Nephron (organoid): ENCODE measurements at regions not wholly inside any gene's neighbourhood (a gene's known extent, or its start where the extent isn't known, plus 50 kb on each side); places are given as distances from the start of the nearest gene placed in this dataset.
A peak's percentile ranks its signal among the peaks of the same experiment; 100 is the strongest.

Experiments used
- H3K27ac Mint-ChIP-seq, 3 experiments: 2 replicates each; pipeline ENCODE4 v1.8.0; 2020; ENCODE audit warnings: mixed read lengths in 3 of 3, mild to moderate bottlenecking in 2 of 3, moderate library complexity in 1 of 3
- H3K27me3 Mint-ChIP-seq: 2 replicates; pipeline ENCODE4 v1.8.0; 2021; ENCODE audit warnings: low read depth, mild to moderate bottlenecking, moderate library complexity, mixed read lengths
- H3K36me3 Mint-ChIP-seq: 2 replicates; pipeline ENCODE4 v1.8.0; 2020; ENCODE audit warnings: low read depth, mixed read lengths
- H3K4me1 Mint-ChIP-seq: 2 replicates; pipeline ENCODE4 v1.8.0; 2020; ENCODE audit warnings: mixed read lengths
- H3K4me3 Mint-ChIP-seq, 3 experiments: 2 replicates each; pipeline ENCODE4 v1.8.0; 2020; ENCODE audit warnings: mild to moderate bottlenecking in 3 of 3, mixed read lengths in 3 of 3, moderate library complexity in 2 of 3
- H3K9me3 Mint-ChIP-seq: 2 replicates; pipeline ENCODE4 v1.8.0; 2020; ENCODE audit warnings: mixed read lengths
- TF ChIP-seq, protein P1 (sequence below), 3 experiments: fragments of 200-600 bp; sonication (generic); IDR thresholded peaks; one replicate each; pipeline ENCODE4 v1.5.0; 2021; ENCODE audit warnings: antibody characterized with exemption in 3 of 3; ENCODE audit not compliant: unreplicated experiment in 3 of 3

DNA sequence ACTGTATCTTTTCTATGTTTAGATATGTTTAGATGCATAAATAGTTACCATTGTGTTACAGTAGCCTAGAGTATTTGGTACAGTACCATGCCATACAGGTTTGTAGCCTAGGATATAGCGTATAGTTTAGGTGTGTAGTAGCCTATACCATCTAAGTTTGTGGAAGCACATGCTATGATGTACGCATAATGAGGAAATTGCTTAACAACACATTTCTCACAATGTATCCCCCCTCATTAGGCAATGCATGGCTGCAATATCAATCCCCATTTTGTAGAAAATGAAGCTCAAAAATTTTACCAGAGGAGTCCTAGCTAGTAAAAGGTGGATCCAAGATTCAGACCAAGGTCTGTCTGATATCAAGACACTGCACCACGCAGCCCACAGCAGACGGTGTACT is 376.4 kb upstream of the NFE2L3 start:
- H3K36me3 Mint-ChIP-seq: peaks cover 3% of the 10 kb centered on the region
- TF ChIP-seq, protein P1, sequence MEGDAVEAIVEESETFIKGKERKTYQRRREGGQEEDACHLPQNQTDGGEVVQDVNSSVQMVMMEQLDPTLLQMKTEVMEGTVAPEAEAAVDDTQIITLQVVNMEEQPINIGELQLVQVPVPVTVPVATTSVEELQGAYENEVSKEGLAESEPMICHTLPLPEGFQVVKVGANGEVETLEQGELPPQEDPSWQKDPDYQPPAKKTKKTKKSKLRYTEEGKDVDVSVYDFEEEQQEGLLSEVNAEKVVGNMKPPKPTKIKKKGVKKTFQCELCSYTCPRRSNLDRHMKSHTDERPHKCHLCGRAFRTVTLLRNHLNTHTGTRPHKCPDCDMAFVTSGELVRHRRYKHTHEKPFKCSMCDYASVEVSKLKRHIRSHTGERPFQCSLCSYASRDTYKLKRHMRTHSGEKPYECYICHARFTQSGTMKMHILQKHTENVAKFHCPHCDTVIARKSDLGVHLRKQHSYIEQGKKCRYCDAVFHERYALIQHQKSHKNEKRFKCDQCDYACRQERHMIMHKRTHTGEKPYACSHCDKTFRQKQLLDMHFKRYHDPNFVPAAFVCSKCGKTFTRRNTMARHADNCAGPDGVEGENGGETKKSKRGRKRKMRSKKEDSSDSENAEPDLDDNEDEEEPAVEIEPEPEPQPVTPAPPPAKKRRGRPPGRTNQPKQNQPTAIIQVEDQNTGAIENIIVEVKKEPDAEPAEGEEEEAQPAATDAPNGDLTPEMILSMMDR (IDR thresholded peaks at IDR 0.05; ENCODE audit: unreplicated experiment in 3 of 3): no peak
- no peak overlapping the region for H3K27ac Mint-ChIP-seq
- no peaks in the 10 kb centered on the region for H3K9me3 Mint-ChIP-seq
- H3K27me3 Mint-ChIP-seq: no peaks in the 10 kb centered on the region
- H3K4me1 Mint-ChIP-seq: peaks cover 47% of the 10 kb centered on the region
- no peak overlapping the region for H3K4me3 Mint-ChIP-seq

DNA sequence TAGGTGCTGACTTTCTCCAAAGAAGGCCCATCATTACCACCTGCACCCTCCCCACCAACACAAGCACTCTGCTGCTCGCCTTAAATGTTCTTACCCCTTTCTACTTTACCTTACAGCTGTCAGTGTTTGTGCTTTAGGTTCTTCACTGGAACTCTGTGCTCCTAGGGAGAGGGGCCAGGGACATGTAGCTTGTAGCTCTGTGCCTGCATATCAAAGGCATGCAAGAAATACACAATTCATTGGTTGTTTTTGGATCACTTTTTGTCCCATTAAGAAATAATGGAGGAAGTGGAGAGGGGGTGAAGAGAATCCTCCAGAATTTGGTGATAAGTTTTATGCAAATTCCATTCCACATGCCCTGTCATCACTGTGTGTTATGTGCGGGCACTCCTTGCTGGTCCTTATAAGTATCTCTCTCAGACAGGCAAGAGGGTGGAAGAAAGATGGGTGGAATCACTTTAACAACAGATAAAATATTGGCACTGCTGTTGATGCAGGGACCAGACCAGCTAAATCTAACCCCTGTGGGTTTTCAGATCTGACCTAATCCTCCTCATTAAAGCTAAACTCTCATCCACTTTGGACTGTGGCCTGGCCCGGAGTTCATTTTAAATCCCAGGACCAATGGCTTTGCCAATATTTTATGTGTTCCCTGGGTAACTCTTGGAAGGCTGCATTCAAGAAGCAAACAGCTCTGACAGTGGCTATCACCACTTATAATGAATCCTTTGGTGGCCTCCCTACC is 375.8 kb upstream of the NFE2L3 start:
- no peaks in the 10 kb centered on the region for H3K27me3 Mint-ChIP-seq
- TF ChIP-seq, protein P1 (IDR thresholded peaks at IDR 0.05; ENCODE audit: unreplicated experiment in 3 of 3): no peak
- no peak overlapping the region for H3K4me3 Mint-ChIP-seq

DNA sequence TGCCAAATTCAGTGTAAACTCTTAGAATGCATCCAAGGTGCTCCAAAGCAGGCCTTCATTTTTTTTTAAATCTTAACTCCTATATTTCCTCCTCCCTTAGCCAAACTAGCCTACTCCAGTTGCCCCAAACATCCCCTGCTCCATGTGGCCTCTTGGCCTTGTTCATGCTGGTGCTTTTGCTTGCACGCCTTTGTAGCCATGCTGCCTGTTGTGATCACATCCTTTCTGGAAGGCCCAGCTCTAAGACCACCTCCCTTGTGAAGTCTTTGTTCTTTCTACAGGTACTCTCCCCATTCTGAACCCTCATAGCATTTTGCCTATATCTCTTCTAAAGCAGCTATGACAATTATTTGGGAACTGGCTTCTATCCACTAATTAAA is 375.3 kb upstream of the NFE2L3 start:
- H3K4me3 Mint-ChIP-seq: no peak overlapping the region
- peaks cover 3% of the 10 kb centered on the region for H3K36me3 Mint-ChIP-seq
- H3K4me1 Mint-ChIP-seq: peaks cover 36% of the 10 kb centered on the region
- TF ChIP-seq, protein P1 (IDR thresholded peaks at IDR 0.05; ENCODE audit: unreplicated experiment in 3 of 3): no peak
- H3K9me3 Mint-ChIP-seq: no peaks in the 10 kb centered on the region
- no peaks in the 10 kb centered on the region for H3K27me3 Mint-ChIP-seq
- H3K27ac Mint-ChIP-seq: peak overlapping the region in 1 of 3 experiments; percentile 23

More for the DNA sequence above, 375.8 kb upstream of the NFE2L3 start:
- Mint-ChIP-seq H3K27ac (peak overlapping the region in 2 of 3 experiments; percentile 21 to 23), H3K9me3 (no peaks in the 10 kb centered on the region), H3K36me3 (peaks cover 3% of the 10 kb centered on the region), H3K4me1 (peaks cover 42% of the 10 kb centered on the region)

DNA sequence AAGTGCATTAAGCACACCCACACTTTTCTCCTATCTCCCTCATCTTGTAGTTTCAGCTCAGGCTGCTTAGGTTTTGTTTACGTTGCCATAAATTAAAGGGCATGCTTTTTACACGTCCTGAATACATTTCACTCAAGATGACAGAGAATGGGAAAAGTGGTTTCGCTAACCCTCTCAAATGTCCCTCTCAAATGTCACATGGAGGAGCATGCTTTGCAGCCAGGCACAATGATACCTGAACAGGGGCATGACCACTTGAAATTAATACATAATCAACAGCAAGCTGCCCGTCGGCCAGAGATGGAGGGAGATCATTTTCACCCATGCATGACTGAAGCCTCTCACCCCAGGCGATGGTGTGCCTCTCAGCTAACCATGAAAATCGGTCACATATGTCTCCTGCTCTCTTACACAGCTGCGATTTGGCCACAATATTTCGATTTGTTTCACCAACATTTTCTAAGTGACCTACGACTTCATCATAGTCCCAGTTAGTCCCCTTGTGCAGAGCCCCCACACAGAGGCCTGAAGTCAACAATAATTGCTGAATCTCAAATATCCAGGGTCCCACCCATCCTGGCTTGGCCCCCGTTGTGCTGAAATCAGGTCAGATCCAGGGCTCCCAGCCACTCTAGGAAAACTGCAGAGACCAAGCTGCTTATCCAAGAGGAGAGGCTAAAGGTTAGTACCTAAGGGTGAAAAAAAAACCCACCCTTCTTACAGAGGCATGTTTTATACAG is 373.9 kb upstream of the NFE2L3 start:
- Mint-ChIP-seq H3K27me3 (no peaks in the 10 kb centered on the region), H3K27ac (peak overlapping the region; percentile 20 to 67 (median 25))
- TF ChIP-seq, protein P1 (IDR thresholded peaks at IDR 0.05; ENCODE audit: unreplicated experiment in 3 of 3): no peak

DNA sequence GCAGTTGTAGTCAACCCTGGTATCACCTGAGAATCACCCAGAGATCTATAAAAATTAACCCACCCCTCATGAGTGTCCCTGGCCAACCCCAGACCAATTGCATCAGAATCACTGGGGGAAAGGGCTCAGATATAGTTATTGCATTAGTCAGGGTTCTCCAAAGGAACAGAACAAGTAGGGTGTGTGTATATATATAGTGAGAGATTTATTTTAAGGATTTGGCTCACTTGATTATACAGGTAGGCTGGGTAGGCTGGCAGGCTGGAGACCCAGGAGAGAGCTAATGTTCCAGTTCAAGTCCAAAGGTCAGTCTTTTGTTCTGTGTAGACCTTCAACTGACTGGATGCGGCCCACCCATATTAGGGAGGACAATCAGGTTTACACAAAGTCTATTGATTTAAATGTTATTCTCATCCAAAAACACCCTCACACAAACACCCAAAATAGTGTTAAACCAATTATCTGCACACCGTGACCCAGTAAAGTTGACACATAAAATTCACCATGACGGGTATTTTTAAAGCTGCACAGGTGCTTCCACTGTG is 372.9 kb upstream of the NFE2L3 start:
- no peak overlapping the region for H3K4me3 Mint-ChIP-seq
- no peaks in the 10 kb centered on the region for H3K27me3 Mint-ChIP-seq

More for the DNA sequence above, 373.9 kb upstream of the NFE2L3 start:
- Mint-ChIP-seq H3K4me3 (no peak overlapping the region), H3K36me3 (no peaks in the 10 kb centered on the region), H3K9me3 (no peaks in the 10 kb centered on the region), H3K4me1 (peaks cover 31% of the 10 kb centered on the region)

More for the DNA sequence above, 372.9 kb upstream of the NFE2L3 start:
- Mint-ChIP-seq H3K36me3 (no peaks in the 10 kb centered on the region), H3K9me3 (no peaks in the 10 kb centered on the region), H3K4me1 (peaks cover 31% of the 10 kb centered on the region), H3K27ac (peak overlapping the region in 1 of 3 experiments; percentile 58)
- TF ChIP-seq, protein P1 (IDR thresholded peaks at IDR 0.05; ENCODE audit: unreplicated experiment in 3 of 3): no peak
